ENCODE measurements at regions not wholly inside any gene's neighbourhood (a gene's known extent, or its start where the extent isn't known, plus 50 kb on each side); places are given as distances from the start of the nearest gene placed in this dataset.

DNA sequence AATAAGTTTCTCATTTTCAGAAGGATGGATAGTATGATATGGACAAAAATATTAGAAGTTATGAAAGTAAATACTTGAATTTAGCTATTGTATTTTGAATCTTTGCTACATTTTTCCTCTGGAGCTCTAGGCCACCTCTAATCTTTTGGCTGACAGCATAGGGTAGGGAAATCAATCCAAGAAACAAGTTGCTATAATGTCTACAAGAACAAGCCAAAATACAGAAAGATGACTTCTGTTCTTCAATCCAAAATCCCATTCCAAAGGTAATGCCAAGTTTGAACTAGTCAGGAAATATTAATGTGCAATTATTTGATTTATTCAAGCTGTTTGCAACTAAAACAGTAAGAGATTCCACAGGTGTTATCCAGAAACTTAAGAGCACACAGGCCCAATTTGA is 1323.1 kb downstream of the ADGRL3 start:
- TF ChIP-seq, protein P1, sequence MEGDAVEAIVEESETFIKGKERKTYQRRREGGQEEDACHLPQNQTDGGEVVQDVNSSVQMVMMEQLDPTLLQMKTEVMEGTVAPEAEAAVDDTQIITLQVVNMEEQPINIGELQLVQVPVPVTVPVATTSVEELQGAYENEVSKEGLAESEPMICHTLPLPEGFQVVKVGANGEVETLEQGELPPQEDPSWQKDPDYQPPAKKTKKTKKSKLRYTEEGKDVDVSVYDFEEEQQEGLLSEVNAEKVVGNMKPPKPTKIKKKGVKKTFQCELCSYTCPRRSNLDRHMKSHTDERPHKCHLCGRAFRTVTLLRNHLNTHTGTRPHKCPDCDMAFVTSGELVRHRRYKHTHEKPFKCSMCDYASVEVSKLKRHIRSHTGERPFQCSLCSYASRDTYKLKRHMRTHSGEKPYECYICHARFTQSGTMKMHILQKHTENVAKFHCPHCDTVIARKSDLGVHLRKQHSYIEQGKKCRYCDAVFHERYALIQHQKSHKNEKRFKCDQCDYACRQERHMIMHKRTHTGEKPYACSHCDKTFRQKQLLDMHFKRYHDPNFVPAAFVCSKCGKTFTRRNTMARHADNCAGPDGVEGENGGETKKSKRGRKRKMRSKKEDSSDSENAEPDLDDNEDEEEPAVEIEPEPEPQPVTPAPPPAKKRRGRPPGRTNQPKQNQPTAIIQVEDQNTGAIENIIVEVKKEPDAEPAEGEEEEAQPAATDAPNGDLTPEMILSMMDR (optimal IDR thresholded peaks at IDR 0.05 in 1 of 3, IDR thresholded peaks at IDR 0.05 in 1 of 3, conservative IDR thresholded peaks at IDR 0.05 in 1 of 3; ENCODE audit: extremely low read depth in 1 of 3, insufficient read depth in 2 of 3, low read length in 3 of 3), result no peak
- no peak for TF ChIP-seq EZH2 (IDR thresholded peaks at IDR 0.05; ENCODE audit: low read length)

Data from keratinocyte (primary cell).